Heart left ventricle (tissue), 16 donors: ENCODE measurements at regions not wholly inside any gene's neighbourhood (a gene's known extent, or its start where the extent isn't known, plus 50 kb on each side); places are given as distances from the start of the nearest gene placed in this dataset.

Source experiments
- ATAC-seq, 4 donors: fragments of 200-7000 bp; cut with Tn5 transposase; one replicate each; pipeline ENCODE4 v1.9.1; 2020 to 2022; ENCODE audit warnings: moderate library complexity in 4 of 4, mild to moderate bottlenecking in 3 of 4, moderate number of reproducible peaks in 1 of 4
- DNase-seq, 5 donors: peaks; one replicate each; pipeline ENCODE4 v3.0.0-alpha.2; 2020
- H3K27ac ChIP-seq, 12 donors: fragments of 200-600 bp; sonication (generic) in 4 of 12; one replicate each; pipeline versions ENCODE4 v1.5.0 to v1.8.0; 2016 to 2022; ENCODE audit warnings: mild to moderate bottlenecking in 2 of 12
- H3K27me3 ChIP-seq, 9 donors: fragments of 200-600 bp; sonication (generic) in 2 of 9; one replicate each; pipeline versions ENCODE4 v1.5.1 to v1.8.0; 2016 to 2022; ENCODE audit warnings: mild to moderate bottlenecking in 3 of 9
- H3K36me3 ChIP-seq, 9 donors: fragments of 200-600 bp; sonication (generic) in 2 of 9; one replicate each; pipeline versions ENCODE4 v1.5.0 to v1.8.0; 2018 to 2022; ENCODE audit warnings: mild to moderate bottlenecking in 2 of 9
- H3K4me1 ChIP-seq, 12 donors: fragments of 200-600 bp; sonication (generic) in 4 of 12; one replicate each; pipeline versions ENCODE4 v1.5.0 to v1.8.0; 2016 to 2022; ENCODE audit warnings: mild to moderate bottlenecking in 3 of 12
- H3K4me3 ChIP-seq, 12 donors: fragments of 200-600 bp; sonication (generic) in 4 of 12; one replicate each; pipeline versions ENCODE4 v1.5.0 to v1.8.0; 2017 to 2022; ENCODE audit warnings: mild to moderate bottlenecking in 9 of 12, moderate library complexity in 4 of 12
- H3K9me3 ChIP-seq, 12 donors: fragments of 200-600 bp; sonication (generic) in 4 of 12; one replicate each; pipeline versions ENCODE4 v1.5.0 to v1.8.0; 2016 to 2022; ENCODE audit warnings: mild to moderate bottlenecking in 1 of 12
- CTCF ChIP-seq, 12 donors: fragments of 200-600 bp; sonication (generic) in 4 of 12; IDR thresholded peaks; one replicate each; pipeline versions ENCODE4 v1.5.0 to v1.8.0; 2018 to 2022; ENCODE audit warnings: antibody characterized with exemption in 12 of 12, mild to moderate bottlenecking in 5 of 12
- POLR2A ChIP-seq, 2 donors: fragments of 450-650 bp; IDR thresholded peaks; one replicate each; pipeline ENCODE4 v1.6.1; 2017; ENCODE audit warnings: antibody characterized with exemption in 2 of 2, mild to moderate bottlenecking in 2 of 2, moderate library complexity in 2 of 2
- WGBS, 4 donors: extraction: QIAGEN DNeasy Blood & Tissue Kit in 2 of 4; methylation state at CpG; one replicate each; pipeline versions ENCODE4 v1.1.5 to v1.1.7; 2013 to 2018; 5-methylcytosine and 5-hydroxymethylcytosine counted together
- intact Hi-C, 10 donors: fragments of 100-400 bp; cut with DNase I; formaldehyde crosslinking; loops; one replicate each; pipeline versions ENCODE4 v1.11.1 to v1.14.2; 2022
- donor health status: ischemic (EF 13 %, LVEDD 7.1; RV severe dilation, severe dysfunction).
- donor health status: healthy with polysubstance abuse.
- donor health status: DM: no; HTN: yes; CAD: no.
- donor health status: DM: no; HTN: no; CAD: no.
- donor health status: ischemic (EF 25% LVEDD 6.9; RV normal size, moderate dysfunction).
- donor health status: ischemic (EF 25% LVEDD 5.7; RV mildly dilated, moderate dysfunction).
- donor health status: healthy.
- donor health status: DM: yes; HTN: yes; CAD: no.
- donor health status: ischemic (EF 35%, LVEDD 5.7; RV mildly dilated, moderate dysfunction).
- donor health status: nonischemic (EF 11% LVEDD 7.7; RV severe dilation, severe dysfunction).
- donor health status: DM: yes; HTN: yes; CAD: no.
- donor health status: PGD.
- donor health status: ischemic (EF 29% LVEDD 5.4; RV normal size, mild dysfunction).
- donor health status: nonischemic (EF 23%, LVEDD 6.1; RV moderate dilation, normal function).

- intact Hi-C loops = no loop called here
- Histone ChIP-seq H3K36me3 (no peaks in the 10 kb centered on the region), H3K4me3 (no peak overlapping the region), H3K9me3 (no peaks in the 10 kb centered on the region), H3K27ac (no peak overlapping the region), H3K4me1 (peaks cover 0 to 10% (median 0%) of the 10 kb centered on the region in 12 donors), H3K27me3 (peaks cover 0 to 7% (median 0%) of the 10 kb centered on the region in 9 donors)
- no peak for TF ChIP-seq CTCF (IDR thresholded peaks at IDR 0.05)
- TF ChIP-seq POLR2A (IDR thresholded peaks at IDR 0.05) = no peak
- no peak for ATAC-seq
- WGBS, 4 donors = 71 to 86% (median 82%) methylated on average over 1 of the region's 1 CpG
- no peak for DNase-seq
These were observed 62.3 kb upstream of the TNFAIP8L3 start for GRCh38 chr15:51156957-51157356.

GRCh38 chr15:51155891-51156290, 61.2 kb upstream of the TNFAIP8L3 start:
- Histone ChIP-seq H3K9me3 (no peaks in the 10 kb centered on the region), H3K4me3 (no peak overlapping the region), H3K27ac (peak overlapping the region in 1 of 12 donors; percentile 34), H3K36me3 (no peaks in the 10 kb centered on the region), H3K27me3 (peaks cover 0 to 7% (median 0%) of the 10 kb centered on the region in 9 donors), H3K4me1 (peaks cover 0 to 10% (median 0%) of the 10 kb centered on the region in 12 donors)
- ATAC-seq (peak in 3 of 4 donors; percentile 14 to 91 (median 33)), DNase-seq (peak in 1 of 5 donors; percentile 28)
- intact Hi-C loops = no loop called here
- WGBS, 4 donors = 43 to 65% (median 54%) methylated on average over 7 of the region's 7 CpGs
- TF ChIP-seq CTCF (IDR thresholded peaks at IDR 0.05) (no peak), POLR2A (IDR thresholded peaks at IDR 0.05) (no peak)

GRCh38 chr15:51155016-51155580, 60.4 kb upstream of the TNFAIP8L3 start:
- intact Hi-C loops = no loop called here
- DNase-seq = no peak
- 66 to 81% (median 71%) methylated on average over 9 of the region's 9 CpGs for whole genome bisulfite sequencing, 4 donors
- H3K4me3 ChIP-seq = no peak overlapping the region
- no peaks in the 10 kb centered on the region for H3K9me3 ChIP-seq
- peaks cover 0 to 10% (median 0%) of the 10 kb centered on the region in 12 donors for H3K4me1 ChIP-seq
- ATAC-seq = no peak
- H3K27me3 ChIP-seq = peaks cover 0 to 7% (median 0%) of the 10 kb centered on the region in 9 donors
- H3K36me3 ChIP-seq = no peaks in the 10 kb centered on the region
- no peak overlapping the region for H3K27ac ChIP-seq
- TF ChIP-seq POLR2A (IDR thresholded peaks at IDR 0.05) = no peak
- TF ChIP-seq CTCF (IDR thresholded peaks at IDR 0.05) = no peak
